Prostate gland (tissue), 2 donors: ENCODE measurements at regions not wholly inside any gene's neighbourhood (a gene's known extent, or its start where the extent isn't known, plus 50 kb on each side); places are given as distances from the start of the nearest gene placed in this dataset.
A peak's percentile ranks its signal among the peaks of the same experiment; 100 is the strongest.

ENCODE experiments used
- DNase-seq: peaks from one replicate; pipeline ENCODE4 v3.0.0-alpha.2; 2019; ENCODE audit warnings: low spot score
- H3K27ac ChIP-seq, 2 donors: fragments of 200-600 bp; sonication (generic); 2 replicates each; pipeline ENCODE4 v1.5.1; 2017 to 2019
- H3K27me3 ChIP-seq: fragments of 200-600 bp; sonication (generic); replicated peaks from 2 replicates; pipeline ENCODE4 v1.5.1; 2019; ENCODE audit not compliant: insufficient read depth
- H3K36me3 ChIP-seq, 2 donors: fragments of 200-600 bp; sonication (generic); 1 replicate in 1 of 2; 2 replicates in 1 of 2; pipeline versions ENCODE4 v1.5.1 to v1.8.1; 2017 to 2019
- H3K4me1 ChIP-seq: fragments of 200-600 bp; sonication (generic); replicated peaks from 2 replicates; pipeline ENCODE4 v1.5.1; 2019
- H3K4me3 ChIP-seq, 2 donors: fragments of 200-600 bp; sonication (generic); 2 replicates each; pipeline ENCODE4 v1.5.1; 2017 to 2019
- H3K9me3 ChIP-seq: fragments of 200-600 bp; sonication (generic); 2 replicates; pipeline ENCODE4 v1.5.1; 2017
- CTCF ChIP-seq, 4 experiments: fragments of 200-600 bp in 2 of 4; fragments of 450-650 bp in 2 of 4; sonication (generic) in 2 of 4; IDR thresholded peaks; 1 replicate in 3 of 4; 2 replicates in 1 of 4; pipeline ENCODE4 v1.5.1; 2016 to 2019; ENCODE audit warnings: antibody characterized with exemption in 4 of 4, mild to moderate bottlenecking in 2 of 4, moderate library complexity in 2 of 4
- POLR2A ChIP-seq: fragments of 450-650 bp; IDR thresholded peaks from one replicate; pipeline ENCODE4 v1.6.1; 2016; ENCODE audit warnings: antibody characterized with exemption, mild to moderate bottlenecking
- POLR2AphosphoS5 ChIP-seq: sonication (generic); formaldehyde crosslinking; IDR thresholded peaks from one replicate; pipeline ENCODE4 v1.6.1; 2017; ENCODE audit warnings: antibody characterized with exemption
- WGBS: methylation state at CpG from one replicate; pipeline ENCODE4 v1.1.5; 2018; 5-methylcytosine and 5-hydroxymethylcytosine counted together
- intact Hi-C: fragments of 100-400 bp; cut with DNase I; formaldehyde crosslinking; loops from one replicate; pipeline ENCODE4 v1.14.2; 2022

GRCh38 chr6:6785163-6785521 lies 196.6 kb downstream of the LY86 start:
- no peaks in the 10 kb centered on the region for H3K9me3 ChIP-seq
- TF ChIP-seq POLR2AphosphoS5 = no peak
- TF ChIP-seq POLR2A = no peak
- no peak for TF ChIP-seq CTCF (IDR thresholded peaks at IDR 0.05)
- DNase-seq = no peak
- no peak overlapping the region for H3K27ac ChIP-seq
- no peaks in the 10 kb centered on the region for H3K27me3 ChIP-seq
- H3K4me3 ChIP-seq = no peak overlapping the region
- intact Hi-C loops = no loop called here
- H3K36me3 ChIP-seq = no peaks in the 10 kb centered on the region
- 43% methylated on average over 5 of the region's 5 CpGs for WGBS
- no peaks in the 10 kb centered on the region for H3K4me1 ChIP-seq

GRCh38 chr6:6788394-6789032 lies 200.0 kb downstream of the LY86 start:
- no peaks in the 10 kb centered on the region for H3K27me3 ChIP-seq
- intact Hi-C loops = no loop called here
- peak in 1 of 4 experiments; percentile 32 for TF ChIP-seq CTCF (IDR thresholded peaks at IDR 0.05)
- TF ChIP-seq POLR2AphosphoS5 = no peak
- H3K4me3 ChIP-seq = no peak overlapping the region
- H3K27ac ChIP-seq = no peak overlapping the region
- 52% methylated on average over 4 of the region's 4 CpGs for WGBS
- H3K36me3 ChIP-seq = no peaks in the 10 kb centered on the region
- DNase-seq = no peak
- no peaks in the 10 kb centered on the region for H3K9me3 ChIP-seq
- H3K4me1 ChIP-seq = no peaks in the 10 kb centered on the region

DNA sequence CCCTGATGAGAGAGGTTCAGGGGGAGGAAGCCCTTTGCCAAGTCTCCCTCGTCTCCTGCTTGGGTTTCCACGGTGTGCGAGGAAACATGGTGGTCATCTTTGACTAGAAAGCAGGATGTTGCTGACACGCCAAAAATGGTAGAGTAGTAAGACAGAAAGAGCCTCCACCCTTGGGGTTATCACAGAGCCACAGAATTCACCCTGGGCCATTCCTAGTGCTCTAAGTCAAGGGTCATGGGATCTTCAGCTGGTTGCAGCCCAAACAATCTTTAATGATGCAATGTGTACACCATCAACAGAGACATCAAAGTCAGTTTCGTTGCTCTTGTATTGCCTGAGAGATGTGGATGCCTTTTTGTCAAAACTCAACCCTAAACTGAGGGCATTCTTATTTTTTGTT lies 201.9 kb downstream of the LY86 start:
- Histone ChIP-seq H3K27me3 (no peaks in the 10 kb centered on the region), H3K27ac (no peak overlapping the region), H3K4me1 (no peaks in the 10 kb centered on the region), H3K36me3 (no peaks in the 10 kb centered on the region), H3K4me3 (no peak overlapping the region), H3K9me3 (no peaks in the 10 kb centered on the region)
- intact Hi-C loops = no loop called here
- TF ChIP-seq CTCF (IDR thresholded peaks at IDR 0.05) (no peak), POLR2AphosphoS5 (no peak), POLR2A (no peak)
- 96% methylated on average over 5 of the region's 5 CpGs for WGBS
- DNase-seq = no peak

- no peak overlapping the region for H3K4me3 ChIP-seq
- no peaks in the 10 kb centered on the region for H3K9me3 ChIP-seq
- H3K36me3 ChIP-seq = no peaks in the 10 kb centered on the region
- no peak for DNase-seq
- no peak overlapping the region for H3K27ac ChIP-seq
- H3K4me1 ChIP-seq = no peaks in the 10 kb centered on the region
- no peak for TF ChIP-seq POLR2AphosphoS5
- no peak for TF ChIP-seq CTCF (IDR thresholded peaks at IDR 0.05)
- no peak for TF ChIP-seq POLR2A
- no peaks in the 10 kb centered on the region for H3K27me3 ChIP-seq
- WGBS = 86% methylated on average over 3 of the region's 3 CpGs
- intact Hi-C loops = no loop called here
Observed at GRCh38 chr6:6790891-6791290, 202.4 kb downstream of the LY86 start.

GRCh38 chr6:6793388-6794250 lies 205.1 kb downstream of the LY86 start:
- Histone ChIP-seq H3K27me3 (no peaks in the 10 kb centered on the region), H3K9me3 (no peaks in the 10 kb centered on the region), H3K27ac (no peak overlapping the region), H3K4me1 (no peaks in the 10 kb centered on the region), H3K36me3 (no peaks in the 10 kb centered on the region), H3K4me3 (no peak overlapping the region)
- no peak for TF ChIP-seq POLR2A
- no peak for TF ChIP-seq POLR2AphosphoS5
- no peak for TF ChIP-seq CTCF (IDR thresholded peaks at IDR 0.05)
- intact Hi-C loops = no loop called here
- WGBS = 88% methylated on average over 9 of the region's 9 CpGs
- no peak for DNase-seq
